ENCODE measurements at regions not wholly inside any gene's neighbourhood (a gene's known extent, or its start where the extent isn't known, plus 50 kb on each side); places are given as distances from the start of the nearest gene placed in this dataset.

- no peak overlapping the region for H3K27ac ChIP-seq (ENCODE audit: low read depth, low read length)
- H3K9ac ChIP-seq (ENCODE audit: low read length) = no peak overlapping the region
- no peak overlapping the region for H3K4me2 ChIP-seq (ENCODE audit: low read depth, low read length, poor library complexity, severe bottlenecking)
- no peaks in the 10 kb centered on the region for H3F3A ChIP-seq (ENCODE audit: insufficient read depth)
- H3K36me3 ChIP-seq (ENCODE audit: low read length) = no peaks in the 10 kb centered on the region
- no peaks in the 10 kb centered on the region for H4K20me1 ChIP-seq (ENCODE audit: low read depth, low read length)
- no peak overlapping the region for H2AFZ ChIP-seq (ENCODE audit: low read depth, low read length, severe bottlenecking)
- no peaks in the 10 kb centered on the region for H3K27me3 ChIP-seq (ENCODE audit: low read length)
- H3K9me3 ChIP-seq (ENCODE audit: insufficient read depth, low read length) = no peaks in the 10 kb centered on the region; the same call in 1 of the 2 replicates
- H3K79me2 ChIP-seq (ENCODE audit: insufficient read depth, low read length) = no peaks in the 10 kb centered on the region
- no peak overlapping the region for H3K4me3 ChIP-seq (ENCODE audit: insufficient read depth, low read length, poor library complexity, severe bottlenecking)
- TF ChIP-seq EZH2phosphoT487 (conservative IDR thresholded peaks at IDR 0.05; ENCODE audit: low read length) = no peak
- no peaks in the 10 kb centered on the region for H3K9me2 ChIP-seq (replicated peaks; ENCODE audit: insufficient read depth, low read length)
These were observed 195.9 kb upstream of the CYRIA start for GRCh38 chr2:16861530-16861929.

DNA sequence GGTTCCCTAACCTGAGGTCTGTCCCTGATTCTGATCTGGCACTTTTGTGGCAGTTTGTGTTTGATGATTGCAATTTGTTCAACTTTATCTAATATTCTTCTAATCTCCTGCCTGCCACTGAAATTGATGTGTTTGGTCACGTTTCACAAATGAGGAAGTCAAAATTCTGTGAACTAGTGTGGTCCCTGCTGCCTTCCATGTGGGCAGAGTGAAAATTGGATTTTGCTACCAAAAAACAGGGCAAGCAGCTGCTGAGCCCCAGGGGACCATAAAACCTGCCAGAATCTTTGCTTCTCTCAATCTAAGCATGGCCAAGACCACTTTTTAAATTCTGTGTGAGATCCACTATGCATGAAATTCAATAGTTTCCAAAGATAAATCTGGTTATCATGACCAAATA lies 195.5 kb upstream of the CYRIA start:
- H2AFZ ChIP-seq (ENCODE audit: low read depth, low read length, severe bottlenecking) = no peak overlapping the region
- H3K27me3 ChIP-seq (ENCODE audit: low read length) = no peaks in the 10 kb centered on the region
- H3K27ac ChIP-seq (ENCODE audit: low read depth, low read length) = no peak overlapping the region
- no peaks in the 10 kb centered on the region; the same call in 1 of the 2 replicates for H3K9me3 ChIP-seq (ENCODE audit: insufficient read depth, low read length)
- no peaks in the 10 kb centered on the region for H3K36me3 ChIP-seq (ENCODE audit: low read length)
- no peaks in the 10 kb centered on the region for H3K79me2 ChIP-seq (ENCODE audit: insufficient read depth, low read length)
- TF ChIP-seq EZH2phosphoT487 (conservative IDR thresholded peaks at IDR 0.05; ENCODE audit: low read length) (no peak), CTCF (IDR thresholded peaks at IDR 0.05; ENCODE audit: insufficient read depth, low read length, poor library complexity, severe bottlenecking) (no peak)
- no peaks in the 10 kb centered on the region for H3K9me2 ChIP-seq (replicated peaks; ENCODE audit: insufficient read depth, low read length)
- H3F3A ChIP-seq (ENCODE audit: insufficient read depth) = no peaks in the 10 kb centered on the region
- H3K9ac ChIP-seq (ENCODE audit: low read length) = no peak overlapping the region
- no peak overlapping the region for H3K4me2 ChIP-seq (ENCODE audit: low read depth, low read length, poor library complexity, severe bottlenecking)
- no peak overlapping the region for H3K4me3 ChIP-seq (ENCODE audit: insufficient read depth, low read length, poor library complexity, severe bottlenecking)
- no peaks in the 10 kb centered on the region for H4K20me1 ChIP-seq (ENCODE audit: low read depth, low read length)

DNA sequence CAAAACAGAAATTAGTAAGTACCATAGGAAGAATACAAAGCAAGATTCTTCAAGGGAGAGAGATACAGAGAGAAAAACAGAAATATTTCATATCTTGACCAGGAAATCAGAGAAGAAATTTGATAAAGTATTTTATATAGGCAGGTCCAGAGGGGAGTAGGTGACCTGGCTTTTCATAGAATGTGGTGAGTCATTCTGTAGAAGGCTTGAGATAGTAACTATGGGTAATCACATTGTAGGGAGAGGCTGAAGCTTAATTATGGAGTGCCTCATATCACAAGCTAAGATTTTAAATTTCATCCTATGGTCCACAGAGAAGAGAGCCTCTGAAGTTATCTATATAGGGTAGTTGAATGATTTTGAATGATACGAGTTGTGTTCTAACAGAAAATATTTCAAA lies 195.0 kb upstream of the CYRIA start:
- Histone ChIP-seq H2AFZ (ENCODE audit: low read depth, low read length, severe bottlenecking) (no peak overlapping the region), H3K27ac (ENCODE audit: low read depth, low read length) (no peak overlapping the region), H3K9me3 (ENCODE audit: insufficient read depth, low read length) (no peaks in the 10 kb centered on the region; the same call in 1 of the 2 replicates), H3K36me3 (ENCODE audit: low read length) (no peaks in the 10 kb centered on the region), H3F3A (ENCODE audit: insufficient read depth) (no peaks in the 10 kb centered on the region), H3K4me2 (ENCODE audit: low read depth, low read length, poor library complexity, severe bottlenecking) (no peak overlapping the region), H3K4me3 (ENCODE audit: insufficient read depth, low read length, poor library complexity, severe bottlenecking) (no peak overlapping the region), H3K79me2 (ENCODE audit: insufficient read depth, low read length) (no peaks in the 10 kb centered on the region), H3K9me2 (replicated peaks; ENCODE audit: insufficient read depth, low read length) (no peaks in the 10 kb centered on the region), H4K20me1 (ENCODE audit: low read depth, low read length) (no peaks in the 10 kb centered on the region), H3K9ac (ENCODE audit: low read length) (no peak overlapping the region), H3K27me3 (ENCODE audit: low read length) (no peaks in the 10 kb centered on the region)
- TF ChIP-seq EZH2phosphoT487 (conservative IDR thresholded peaks at IDR 0.05; ENCODE audit: low read length) (no peak), CTCF (IDR thresholded peaks at IDR 0.05; ENCODE audit: insufficient read depth, low read length, poor library complexity, severe bottlenecking) (no peak)

GRCh38 chr2:16855183-16855582 lies 189.5 kb upstream of the CYRIA start:
- Histone ChIP-seq H3K27me3 (ENCODE audit: low read length) (no peaks in the 10 kb centered on the region), H3K9ac (ENCODE audit: low read length) (no peak overlapping the region), H3K79me2 (ENCODE audit: insufficient read depth, low read length) (no peaks in the 10 kb centered on the region), H3K36me3 (ENCODE audit: low read length) (no peaks in the 10 kb centered on the region), H3K4me3 (ENCODE audit: insufficient read depth, low read length, poor library complexity, severe bottlenecking) (no peak overlapping the region), H3K27ac (ENCODE audit: low read depth, low read length) (no peak overlapping the region), H4K20me1 (ENCODE audit: low read depth, low read length) (no peaks in the 10 kb centered on the region), H3K4me2 (ENCODE audit: low read depth, low read length, poor library complexity, severe bottlenecking) (no peak overlapping the region), H3F3A (ENCODE audit: insufficient read depth) (no peaks in the 10 kb centered on the region), H3K9me3 (ENCODE audit: insufficient read depth, low read length) (no peaks in the 10 kb centered on the region; the same call in 1 of the 2 replicates), H3K9me2 (replicated peaks; ENCODE audit: insufficient read depth, low read length) (no peaks in the 10 kb centered on the region), H2AFZ (ENCODE audit: low read depth, low read length, severe bottlenecking) (no peak overlapping the region)
- TF ChIP-seq CTCF (IDR thresholded peaks at IDR 0.05; ENCODE audit: insufficient read depth, low read length, poor library complexity, severe bottlenecking) (no peak), EZH2phosphoT487 (conservative IDR thresholded peaks at IDR 0.05; ENCODE audit: low read length) (no peak)

All from SU-DHL-6 (cell line).